ENCODE measurements at regions not wholly inside any gene's neighbourhood (a gene's known extent, or its start where the extent isn't known, plus 50 kb on each side); places are given as distances from the start of the nearest gene placed in this dataset.

- Histone ChIP-seq H3K4me3 (no peak overlapping the region), H3K4me2 (ENCODE audit: insufficient read depth, low read length) (no peak overlapping the region), H4K20me1 (replicated peaks; ENCODE audit: control insufficient read depth, insufficient read depth, low read length) (no peaks in the 10 kb centered on the region), H3K9ac (ENCODE audit: insufficient read depth in 1 of 2, low read depth in 2 of 2, low read length in 2 of 2) (no peak overlapping the region), H3K9me1 (ENCODE audit: control insufficient read depth, insufficient read depth, low read length) (no peaks in the 10 kb centered on the region), H2AFZ (ENCODE audit: low read depth, low read length) (no peak overlapping the region), H3K27me3 (ENCODE audit: control insufficient read depth in 2 of 2, insufficient read depth in 2 of 2, low read length in 2 of 2) (peaks cover 2% of the 10 kb centered on the region in 2 experiments; a peak in 2 of 5 replicates), H3K79me2 (ENCODE audit: control insufficient read depth, insufficient read depth, low read length) (no peaks in the 10 kb centered on the region), H3K4me1 (replicated peaks in 1 of 2; ENCODE audit: control insufficient read depth in 2 of 2, insufficient read depth in 2 of 2, low read length in 2 of 2) (no peaks in the 10 kb centered on the region), H3K36me3 (ENCODE audit: control insufficient read depth, insufficient read depth, low read length) (no peaks in the 10 kb centered on the region), H3K9me3 (replicated peaks; ENCODE audit: control insufficient read depth, insufficient read depth, low read depth, low read length) (no peaks in the 10 kb centered on the region), H3K27ac (ENCODE audit: extremely low read depth, low read depth, low read length) (no peak overlapping the region)
- intact Hi-C loops (cut with micrococcal nuclease), result no loop called here
- DNase-seq (ENCODE audit: extremely low read depth in 1 of 4, low spot score in 3 of 4) (no peak), FAIRE-seq (no peak), ATAC-seq (no peak)
- under 1% methylated on average over 8 of the region's 8 CpGs for WGBS (ENCODE audit: insufficient coverage, low coverage, missing lambda C conversion rate)
- in situ Hi-C loops (cut with MboI), result no loop called here
- ChIA-PET POLR2A (no interaction called here), CTCF (ENCODE audit: low intra/inter-chr PET ratio) (no interaction called here)
- TF ChIP-seq, protein P1, sequence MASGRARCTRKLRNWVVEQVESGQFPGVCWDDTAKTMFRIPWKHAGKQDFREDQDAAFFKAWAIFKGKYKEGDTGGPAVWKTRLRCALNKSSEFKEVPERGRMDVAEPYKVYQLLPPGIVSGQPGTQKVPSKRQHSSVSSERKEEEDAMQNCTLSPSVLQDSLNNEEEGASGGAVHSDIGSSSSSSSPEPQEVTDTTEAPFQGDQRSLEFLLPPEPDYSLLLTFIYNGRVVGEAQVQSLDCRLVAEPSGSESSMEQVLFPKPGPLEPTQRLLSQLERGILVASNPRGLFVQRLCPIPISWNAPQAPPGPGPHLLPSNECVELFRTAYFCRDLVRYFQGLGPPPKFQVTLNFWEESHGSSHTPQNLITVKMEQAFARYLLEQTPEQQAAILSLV (tag; IDR thresholded peaks at IDR 0.05), result no peak
- TF ChIP-seq NR2C2 (CRISPR knock-in tag; IDR thresholded peaks at IDR 0.05), result no peak
- no peak for TF ChIP-seq NR2C2 (tag; IDR thresholded peaks at IDR 0.05)
- no peak for TF ChIP-seq EGR1 (conservative IDR thresholded peaks at IDR 0.05)
- no peak for TF ChIP-seq PPARD (CRISPR knock-in tag; IDR thresholded peaks at IDR 0.05)
- no peak for TF ChIP-seq CAMTA2 (CRISPR knock-in tag; conservative IDR thresholded peaks at IDR 0.05)
- TF ChIP-seq, protein P2, sequence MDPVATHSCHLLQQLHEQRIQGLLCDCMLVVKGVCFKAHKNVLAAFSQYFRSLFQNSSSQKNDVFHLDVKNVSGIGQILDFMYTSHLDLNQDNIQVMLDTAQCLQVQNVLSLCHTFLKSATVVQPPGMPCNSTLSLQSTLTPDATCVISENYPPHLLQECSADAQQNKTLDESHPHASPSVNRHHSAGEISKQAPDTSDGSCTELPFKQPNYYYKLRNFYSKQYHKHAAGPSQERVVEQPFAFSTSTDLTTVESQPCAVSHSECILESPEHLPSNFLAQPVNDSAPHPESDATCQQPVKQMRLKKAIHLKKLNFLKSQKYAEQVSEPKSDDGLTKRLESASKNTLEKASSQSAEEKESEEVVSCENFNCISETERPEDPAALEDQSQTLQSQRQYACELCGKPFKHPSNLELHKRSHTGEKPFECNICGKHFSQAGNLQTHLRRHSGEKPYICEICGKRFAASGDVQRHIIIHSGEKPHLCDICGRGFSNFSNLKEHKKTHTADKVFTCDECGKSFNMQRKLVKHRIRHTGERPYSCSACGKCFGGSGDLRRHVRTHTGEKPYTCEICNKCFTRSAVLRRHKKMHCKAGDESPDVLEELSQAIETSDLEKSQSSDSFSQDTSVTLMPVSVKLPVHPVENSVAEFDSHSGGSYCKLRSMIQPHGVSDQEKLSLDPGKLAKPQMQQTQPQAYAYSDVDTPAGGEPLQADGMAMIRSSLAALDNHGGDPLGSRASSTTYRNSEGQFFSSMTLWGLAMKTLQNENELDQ (CRISPR knock-in tag; IDR thresholded peaks at IDR 0.05; ENCODE audit: borderline replicate concordance), result no peak
- TF ChIP-seq ZNF174 (CRISPR knock-in tag; IDR thresholded peaks at IDR 0.05), result no peak
- no peak for TF ChIP-seq TCF3 (CRISPR knock-in tag; IDR thresholded peaks at IDR 0.05)
- no peak for TF ChIP-seq DIDO1 (tag; IDR thresholded peaks at IDR 0.05; ENCODE audit: low read depth)
- no peak for TF ChIP-seq ATF7 (IDR thresholded peaks at IDR 0.05)
- TF ChIP-seq NCOA4 (IDR thresholded peaks at IDR 0.05; ENCODE audit: partially characterized antibody), result no peak
- TF ChIP-seq DLX4 (CRISPR knock-in tag; IDR thresholded peaks at IDR 0.05), result no peak
- TF ChIP-seq, protein P3, sequence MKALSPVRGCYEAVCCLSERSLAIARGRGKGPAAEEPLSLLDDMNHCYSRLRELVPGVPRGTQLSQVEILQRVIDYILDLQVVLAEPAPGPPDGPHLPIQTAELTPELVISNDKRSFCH (CRISPR knock-in tag; IDR thresholded peaks at IDR 0.05), result no peak
- TF ChIP-seq, protein P3 (tag; IDR thresholded peaks at IDR 0.05), result no peak
- no peak for TF ChIP-seq ZNF24 (IDR thresholded peaks at IDR 0.05)
- TF ChIP-seq ZFP1 (CRISPR knock-in tag; IDR thresholded peaks at IDR 0.05), result no peak
- TF ChIP-seq KLF6 (CRISPR knock-in tag; IDR thresholded peaks at IDR 0.05; ENCODE audit: borderline replicate concordance), result no peak
- TF ChIP-seq EP400 (IDR thresholded peaks at IDR 0.05), result no peak
- no TSS peak for BruUV-seq (replicated peaks)
Observed at GRCh38 chr7:4331711-4332110, 350.4 kb upstream of the FOXK1 start.

Data from K562 (cell line).